ENCODE measurements at regions not wholly inside any gene's neighbourhood (a gene's known extent, or its start where the extent isn't known, plus 50 kb on each side); places are given as distances from the start of the nearest gene placed in this dataset.

GRCh38 chr16:62408760-62409159, 372.5 kb upstream of the CDH8 start:
- TF ChIP-seq, protein P1, sequence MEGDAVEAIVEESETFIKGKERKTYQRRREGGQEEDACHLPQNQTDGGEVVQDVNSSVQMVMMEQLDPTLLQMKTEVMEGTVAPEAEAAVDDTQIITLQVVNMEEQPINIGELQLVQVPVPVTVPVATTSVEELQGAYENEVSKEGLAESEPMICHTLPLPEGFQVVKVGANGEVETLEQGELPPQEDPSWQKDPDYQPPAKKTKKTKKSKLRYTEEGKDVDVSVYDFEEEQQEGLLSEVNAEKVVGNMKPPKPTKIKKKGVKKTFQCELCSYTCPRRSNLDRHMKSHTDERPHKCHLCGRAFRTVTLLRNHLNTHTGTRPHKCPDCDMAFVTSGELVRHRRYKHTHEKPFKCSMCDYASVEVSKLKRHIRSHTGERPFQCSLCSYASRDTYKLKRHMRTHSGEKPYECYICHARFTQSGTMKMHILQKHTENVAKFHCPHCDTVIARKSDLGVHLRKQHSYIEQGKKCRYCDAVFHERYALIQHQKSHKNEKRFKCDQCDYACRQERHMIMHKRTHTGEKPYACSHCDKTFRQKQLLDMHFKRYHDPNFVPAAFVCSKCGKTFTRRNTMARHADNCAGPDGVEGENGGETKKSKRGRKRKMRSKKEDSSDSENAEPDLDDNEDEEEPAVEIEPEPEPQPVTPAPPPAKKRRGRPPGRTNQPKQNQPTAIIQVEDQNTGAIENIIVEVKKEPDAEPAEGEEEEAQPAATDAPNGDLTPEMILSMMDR (IDR thresholded peaks at IDR 0.05): no peak
- no peak for TF ChIP-seq POLR2AphosphoS5 (IDR thresholded peaks at IDR 0.05)
